ENCODE measurements at regions not wholly inside any gene's neighbourhood (a gene's known extent, or its start where the extent isn't known, plus 50 kb on each side); places are given as distances from the start of the nearest gene placed in this dataset.
"Not testable (repeated sequence)": the region's sequence is repeated elsewhere in the genome, so short reads cannot be mapped to it uniquely, and the experiment has no call there.

GRCh38 chr2:62410015-62410453 is 96.0 kb downstream of the TMEM17 start:
- no peak for DNase-seq

- no peak for DNase-seq
Measured at GRCh38 chr2:62409442-62409841, 96.6 kb downstream of the TMEM17 start.

- DNase-seq, result no peak
Measured at GRCh38 chr2:62408241-62408677, 97.7 kb downstream of the TMEM17 start.

- DNase-seq, result no peak
Measured at GRCh38 chr2:62407838-62408237, 98.2 kb downstream of the TMEM17 start.

GRCh38 chr2:62407401-62407800 is 98.6 kb downstream of the TMEM17 start:
- no peak for DNase-seq

GRCh38 chr2:62406573-62407043 is 99.4 kb downstream of the TMEM17 start:
- no peak for DNase-seq

GRCh38 chr2:62404913-62405312 is 101.1 kb downstream of the TMEM17 start:
- DNase-seq, result no peak

GRCh38 chr2:62402156-62402555 is 103.8 kb downstream of the TMEM17 start:
- DNase-seq, result no peak

- DNase-seq, result no peak
Measured at GRCh38 chr2:62398356-62398755, 107.6 kb downstream of the TMEM17 start.

- no peak for DNase-seq
Measured at GRCh38 chr2:62396880-62397279, 109.1 kb downstream of the TMEM17 start.

GRCh38 chr2:62393293-62393692 is 112.7 kb downstream of the TMEM17 start:
- DNase-seq, result no peak

GRCh38 chr2:62391696-62392095 is 114.3 kb downstream of the TMEM17 start:
- no peak for DNase-seq

GRCh38 chr2:62386378-62386777 is 119.6 kb downstream of the TMEM17 start:
- DNase-seq, result not testable (repeated sequence)

- DNase-seq, result no peak
Measured at GRCh38 chr2:62383846-62384245, 122.1 kb downstream of the TMEM17 start.

GRCh38 chr2:62382757-62383156 is 123.2 kb downstream of the TMEM17 start:
- DNase-seq, result no peak

- no peak for DNase-seq
Measured at GRCh38 chr2:62382122-62382521, 123.9 kb downstream of the TMEM17 start.

- DNase-seq, result no peak
Measured at GRCh38 chr2:62381656-62382055, 124.3 kb downstream of the TMEM17 start.

- no peak for DNase-seq
Measured at GRCh38 chr2:62379566-62379965, 126.4 kb downstream of the TMEM17 start.

GRCh38 chr2:62375113-62375420 is 130.9 kb downstream of the TMEM17 start:
- no peak for DNase-seq

- DNase-seq, result no peak
Measured at GRCh38 chr2:62374301-62375112, 131.5 kb downstream of the TMEM17 start.

GRCh38 chr2:62372824-62373223 is 133.2 kb downstream of the TMEM17 start:
- no peak for DNase-seq

- DNase-seq, result no peak
Measured at GRCh38 chr2:62370321-62371250, 135.4 kb downstream of the TMEM17 start.

- DNase-seq, result no peak
Measured at GRCh38 chr2:62369541-62370202, 136.3 kb downstream of the TMEM17 start.
